Astrocyte (in vitro differentiated cells and primary cell): ENCODE measurements at regions not wholly inside any gene's neighbourhood (a gene's known extent, or its start where the extent isn't known, plus 50 kb on each side); places are given as distances from the start of the nearest gene placed in this dataset.

Experiments used
- DNase-seq: peaks from one replicate; pipeline ENCODE4 v3.0.0-alpha.2; 2010; ENCODE audit warnings: low read depth
- FAIRE-seq: peaks from 2 replicates; lab custom pipeline; 2011; peaks lifted over from hg19 to GRCh38; lab: Jason Lieb, UNC
- H2AFZ ChIP-seq: 2 replicates; pipeline ENCODE4 v1.6.0; 2012; ENCODE audit warnings: low read depth, low read length, inconsistent platforms
- H3K27ac ChIP-seq: 2 replicates; pipeline ENCODE4 v1.5.1; 2011; ENCODE audit warnings: low read depth, low read length, inconsistent platforms
- H3K27me3 ChIP-seq: 2 replicates; pipeline ENCODE4 v1.6.0; 2011; ENCODE audit warnings: low read length, inconsistent platforms; ENCODE audit not compliant: insufficient read depth
- H3K36me3 ChIP-seq: 2 replicates; pipeline ENCODE4 v1.5.1; 2011; ENCODE audit warnings: low read length, inconsistent platforms; ENCODE audit not compliant: insufficient read depth
- H3K4me1 ChIP-seq: 2 replicates; pipeline ENCODE4 v1.5.1; 2011; ENCODE audit warnings: low read length, inconsistent platforms; ENCODE audit not compliant: insufficient read depth
- H3K4me2 ChIP-seq: 2 replicates; pipeline ENCODE4 v1.6.0; 2012; ENCODE audit warnings: low read length, inconsistent platforms
- H3K4me3 ChIP-seq: 2 replicates; pipeline ENCODE4 v1.5.1; 2011; ENCODE audit warnings: low read depth, mild to moderate bottlenecking, low read length, inconsistent platforms; ENCODE audit not compliant: insufficient read depth
- H3K79me2 ChIP-seq: 2 replicates; pipeline ENCODE4 v1.6.0; 2012; ENCODE audit warnings: mild to moderate bottlenecking, low read length, inconsistent platforms; ENCODE audit not compliant: insufficient read depth
- H3K9ac ChIP-seq: 2 replicates; pipeline ENCODE4 v1.6.0; 2012; ENCODE audit warnings: mild to moderate bottlenecking, low read length, inconsistent platforms
- H3K9me3 ChIP-seq: 2 replicates; pipeline ENCODE4 v1.5.1; 2012; ENCODE audit warnings: low read depth, mild to moderate bottlenecking, low read length, inconsistent platforms; ENCODE audit not compliant: insufficient read depth
- H4K20me1 ChIP-seq: 2 replicates; pipeline ENCODE4 v1.6.0; 2012; ENCODE audit warnings: low read length, inconsistent platforms; ENCODE audit not compliant: insufficient read depth
- H3K27ac Mint-ChIP-seq: one replicate; pipeline ENCODE4 v1.8.0; 2021; ENCODE audit warnings: mild to moderate bottlenecking, mixed read lengths; ENCODE audit not compliant: unreplicated experiment
- H3K27me3 Mint-ChIP-seq: one replicate; pipeline ENCODE4 v1.8.0; 2021; ENCODE audit warnings: low read depth, mixed read lengths; ENCODE audit not compliant: unreplicated experiment
- H3K36me3 Mint-ChIP-seq: one replicate; pipeline ENCODE4 v1.8.0; 2021; ENCODE audit warnings: low read depth, mixed read lengths; ENCODE audit not compliant: unreplicated experiment
- H3K4me1 Mint-ChIP-seq: one replicate; pipeline ENCODE4 v1.8.0; 2021; ENCODE audit warnings: low read depth, mixed read lengths; ENCODE audit not compliant: unreplicated experiment
- H3K4me3 Mint-ChIP-seq: one replicate; pipeline ENCODE4 v1.8.0; 2021; ENCODE audit warnings: mild to moderate bottlenecking, moderate library complexity, mixed read lengths; ENCODE audit not compliant: unreplicated experiment
- H3K9me3 Mint-ChIP-seq: one replicate; pipeline ENCODE4 v1.8.0; 2021; ENCODE audit warnings: mild to moderate bottlenecking, mixed read lengths; ENCODE audit not compliant: unreplicated experiment
- EZH2 ChIP-seq: IDR thresholded peaks from 2 replicates; pipeline ENCODE4 v1.6.1; 2012; ENCODE audit warnings: mild to moderate bottlenecking, low read length, inconsistent platforms; ENCODE audit not compliant: insufficient read depth
- TF ChIP-seq, protein P1 (sequence below): IDR thresholded peaks from 2 replicates; pipeline ENCODE4 v1.5.1; 2011; ENCODE audit warnings: low read depth, mild to moderate bottlenecking, inconsistent platforms, low read length, moderate library complexity; ENCODE audit not compliant: insufficient read depth

- FAIRE-seq, result peak; percentile 37
- no peaks in the 10 kb centered on the region for H3K27me3 ChIP-seq
Observed at GRCh38 chr21:16532840-16533239, 803.1 kb downstream of the USP25 start.

DNA sequence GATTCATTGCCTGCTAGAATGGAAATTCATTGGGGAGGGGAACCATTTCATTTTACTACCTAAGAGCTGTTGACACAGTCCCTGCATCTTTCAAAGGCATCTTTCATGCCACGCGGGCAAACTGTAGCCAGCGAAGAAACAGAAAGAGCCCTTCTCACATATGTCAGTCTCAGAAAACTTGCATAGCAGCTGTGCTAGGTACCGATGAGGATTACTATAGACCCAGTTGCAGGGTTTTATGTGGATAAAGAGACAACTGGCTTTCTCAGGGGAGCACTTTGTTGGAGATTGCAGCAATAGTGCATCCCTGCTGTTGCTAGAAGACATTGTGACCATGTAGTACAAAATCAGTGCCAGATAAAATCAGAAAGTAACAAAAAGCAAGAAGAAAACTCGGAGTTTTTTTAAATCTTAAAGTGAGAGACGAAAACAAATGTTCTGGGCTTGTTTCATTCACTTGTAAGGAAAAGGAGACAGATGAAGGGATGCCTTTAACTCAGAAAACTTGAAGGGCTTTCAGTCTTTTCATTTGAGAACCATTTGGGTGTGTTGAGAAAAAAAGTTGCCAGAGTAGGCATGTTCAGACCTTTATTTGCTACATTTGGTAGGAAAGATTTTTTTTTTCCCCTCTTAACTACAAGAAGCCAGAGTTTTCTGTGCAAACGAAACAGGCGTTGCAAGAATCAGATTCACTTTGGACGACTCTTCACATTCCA, 804.1 kb downstream of the USP25 start:
- Mint-ChIP-seq H3K36me3 (no peaks in the 10 kb centered on the region), H3K4me1 (peaks cover 7% of the 10 kb centered on the region), H3K9me3 (peaks cover 4% of the 10 kb centered on the region), H3K4me3 (no peak overlapping the region), H3K27me3 (no peaks in the 10 kb centered on the region), H3K27ac (no peak overlapping the region)
- peak overlapping the region; percentile 88 for H3K27ac ChIP-seq
- peak overlapping the region; percentile 85 for H3K4me2 ChIP-seq
- FAIRE-seq (peak; percentile 32), DNase-seq (peak; percentile 31)
- H3K79me2 ChIP-seq, result peaks cover 60% of the 10 kb centered on the region
- H2AFZ ChIP-seq, result peak overlapping the region; percentile 39
- peaks cover 23% of the 10 kb centered on the region for H3K4me1 ChIP-seq
- no peaks in the 10 kb centered on the region for H3K9me3 ChIP-seq
- peak overlapping the region; percentile 88 for H3K9ac ChIP-seq
- TF ChIP-seq EZH2, result no peak
- TF ChIP-seq, protein P1, sequence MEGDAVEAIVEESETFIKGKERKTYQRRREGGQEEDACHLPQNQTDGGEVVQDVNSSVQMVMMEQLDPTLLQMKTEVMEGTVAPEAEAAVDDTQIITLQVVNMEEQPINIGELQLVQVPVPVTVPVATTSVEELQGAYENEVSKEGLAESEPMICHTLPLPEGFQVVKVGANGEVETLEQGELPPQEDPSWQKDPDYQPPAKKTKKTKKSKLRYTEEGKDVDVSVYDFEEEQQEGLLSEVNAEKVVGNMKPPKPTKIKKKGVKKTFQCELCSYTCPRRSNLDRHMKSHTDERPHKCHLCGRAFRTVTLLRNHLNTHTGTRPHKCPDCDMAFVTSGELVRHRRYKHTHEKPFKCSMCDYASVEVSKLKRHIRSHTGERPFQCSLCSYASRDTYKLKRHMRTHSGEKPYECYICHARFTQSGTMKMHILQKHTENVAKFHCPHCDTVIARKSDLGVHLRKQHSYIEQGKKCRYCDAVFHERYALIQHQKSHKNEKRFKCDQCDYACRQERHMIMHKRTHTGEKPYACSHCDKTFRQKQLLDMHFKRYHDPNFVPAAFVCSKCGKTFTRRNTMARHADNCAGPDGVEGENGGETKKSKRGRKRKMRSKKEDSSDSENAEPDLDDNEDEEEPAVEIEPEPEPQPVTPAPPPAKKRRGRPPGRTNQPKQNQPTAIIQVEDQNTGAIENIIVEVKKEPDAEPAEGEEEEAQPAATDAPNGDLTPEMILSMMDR, result no peak
- no peaks in the 10 kb centered on the region for H3K27me3 ChIP-seq
- H3K36me3 ChIP-seq, result no peaks in the 10 kb centered on the region
- H3K4me3 ChIP-seq, result peak overlapping the region; percentile 60
- no peaks in the 10 kb centered on the region for H4K20me1 ChIP-seq

More at GRCh38 chr21:16532840-16533239, 803.1 kb downstream of the USP25 start:
- Histone ChIP-seq H3K9me3 (no peaks in the 10 kb centered on the region), H3K9ac (peak overlapping the region; percentile 19), H3K27ac (peak overlapping the region; percentile 88), H2AFZ (no peak overlapping the region), H3K4me3 (no peak overlapping the region), H3K79me2 (peaks cover 59% of the 10 kb centered on the region), H3K4me2 (peak overlapping the region; percentile 85), H3K36me3 (no peaks in the 10 kb centered on the region), H3K4me1 (peaks cover 23% of the 10 kb centered on the region), H4K20me1 (no peaks in the 10 kb centered on the region)
- peak; percentile 56 for DNase-seq
- TF ChIP-seq, protein P1, result no peak
- TF ChIP-seq EZH2, result no peak
- Mint-ChIP-seq H3K36me3 (no peaks in the 10 kb centered on the region), H3K9me3 (peaks cover 4% of the 10 kb centered on the region), H3K27ac (no peak overlapping the region), H3K27me3 (no peaks in the 10 kb centered on the region), H3K4me3 (no peak overlapping the region), H3K4me1 (peaks cover 7% of the 10 kb centered on the region)
